NCI-H510A treated with DMSO at 0.1 percent for 48 hours (cell line): ENCODE measurements at regions not wholly inside any gene's neighbourhood (a gene's known extent, or its start where the extent isn't known, plus 50 kb on each side); places are given as distances from the start of the nearest gene placed in this dataset.
"Not testable (repeated sequence)": the region's sequence is repeated elsewhere in the genome, so short reads cannot be mapped to it uniquely, and the experiment has no call there.

Experiments
- DNase-seq: peaks from one replicate; lab custom pipeline; 2025; lab: John Stamatoyannopoulos, UW

DNA sequence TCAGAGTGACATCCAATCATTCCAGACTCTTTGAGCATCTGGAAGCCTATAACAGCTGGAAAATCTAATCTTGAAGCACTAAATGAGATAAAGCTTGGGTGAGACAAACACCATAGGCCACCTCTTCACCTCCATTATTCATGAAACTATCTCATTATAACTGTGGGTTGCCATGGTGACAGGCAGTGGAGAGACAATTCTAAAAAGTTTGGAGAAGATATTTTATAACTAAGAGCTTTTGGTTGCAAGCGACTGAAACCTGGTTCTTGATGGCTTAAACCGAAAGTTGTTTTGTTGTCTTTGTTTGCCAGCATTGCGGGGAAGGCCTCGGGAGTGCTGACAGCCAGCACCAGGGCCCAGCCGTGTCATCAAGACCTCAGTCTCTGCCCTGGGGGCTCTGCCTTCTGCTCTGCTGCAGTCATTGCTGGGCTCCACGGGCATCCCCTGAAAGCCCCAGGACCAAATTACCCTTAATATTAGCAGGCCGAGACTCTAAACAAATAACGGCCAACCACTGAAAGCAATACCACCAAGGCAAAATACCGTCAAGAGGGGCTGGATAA, 353.6 kb upstream of the SFSWAP start:
- no peak for DNase-seq

DNA sequence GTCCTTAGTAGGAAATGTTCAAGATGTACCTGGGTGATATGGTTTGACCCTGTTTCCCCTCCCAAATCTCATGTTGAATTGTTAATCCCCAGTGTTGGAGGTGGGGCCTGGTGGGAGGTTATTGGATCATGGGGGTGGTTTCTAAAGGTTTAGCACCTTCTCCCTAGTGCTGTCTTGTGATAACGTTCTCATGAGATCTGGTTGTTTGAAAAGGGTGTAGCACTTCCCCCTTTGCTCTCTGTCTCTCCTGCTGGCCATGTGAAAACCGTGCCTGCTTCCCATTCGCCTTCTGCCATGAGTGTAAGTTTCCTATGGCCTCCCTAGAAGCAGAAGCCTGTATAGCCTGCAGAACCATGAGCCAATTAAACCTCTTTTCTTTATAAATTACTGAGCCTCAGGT, 353.0 kb upstream of the SFSWAP start:
- DNase-seq, result no peak

DNA sequence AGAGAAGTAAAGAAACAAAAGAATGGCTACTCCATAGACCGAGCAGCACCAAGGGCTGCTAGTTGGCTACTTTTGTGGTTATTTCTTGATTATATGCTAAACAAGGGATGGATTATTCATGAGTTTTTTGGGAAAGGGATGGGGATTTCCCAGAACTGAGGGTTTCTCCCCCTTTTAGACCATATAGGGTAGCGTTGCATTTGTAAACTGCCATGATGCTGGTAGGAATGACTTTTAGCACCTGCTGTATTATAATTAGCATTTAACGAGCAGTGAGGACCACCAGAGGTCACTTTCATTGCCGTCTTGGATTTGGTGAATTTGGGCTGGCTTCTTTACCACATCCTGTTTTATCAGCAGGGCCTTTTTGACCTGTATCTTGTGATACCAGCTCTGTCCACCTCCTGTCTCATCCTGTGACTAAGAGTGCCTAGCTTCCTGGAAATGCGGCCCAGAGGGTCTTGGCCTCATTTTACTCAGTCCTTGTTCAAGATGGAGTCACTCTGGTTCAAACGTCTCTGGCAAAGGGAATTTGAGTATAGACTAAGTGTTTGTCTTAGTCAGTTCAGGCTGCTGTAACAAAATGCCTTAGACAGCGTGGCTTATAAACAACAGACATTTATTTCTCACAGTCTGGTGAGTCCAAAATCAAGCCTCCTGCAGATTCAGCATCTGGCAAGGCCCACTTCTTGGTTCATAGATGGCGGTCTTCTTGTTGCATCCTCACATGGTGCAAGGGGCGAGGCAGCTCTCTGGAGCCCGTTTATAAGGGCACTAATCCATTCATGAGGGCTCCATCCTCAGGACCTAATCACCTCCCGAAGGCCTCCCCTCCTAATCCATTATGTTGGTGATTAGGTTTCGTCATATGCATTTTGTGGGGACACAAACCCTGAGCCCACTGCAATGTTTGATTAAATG, 348.3 kb upstream of the SFSWAP start:
- DNase-seq, result no peak

DNA sequence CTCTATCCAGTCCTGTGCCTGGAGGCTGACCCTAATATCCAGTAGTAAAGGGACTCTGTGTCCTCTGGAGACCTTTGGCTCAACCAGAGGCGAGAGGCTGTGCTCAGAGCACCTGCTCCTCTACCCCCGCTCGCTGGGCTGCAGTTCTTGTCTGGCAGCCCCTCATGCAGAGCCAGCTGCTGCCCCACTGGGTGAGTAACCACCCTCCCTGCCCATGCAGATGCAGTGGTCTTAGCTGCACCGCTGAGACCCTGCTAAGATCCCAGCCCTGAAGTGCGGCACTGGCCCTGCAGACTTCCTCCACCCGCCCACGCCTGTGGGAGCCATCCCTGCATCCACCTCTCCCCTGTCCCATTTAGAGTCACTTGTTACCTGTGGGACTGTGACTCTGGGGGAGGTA, 347.5 kb upstream of the SFSWAP start:
- DNase-seq, result no peak

DNA sequence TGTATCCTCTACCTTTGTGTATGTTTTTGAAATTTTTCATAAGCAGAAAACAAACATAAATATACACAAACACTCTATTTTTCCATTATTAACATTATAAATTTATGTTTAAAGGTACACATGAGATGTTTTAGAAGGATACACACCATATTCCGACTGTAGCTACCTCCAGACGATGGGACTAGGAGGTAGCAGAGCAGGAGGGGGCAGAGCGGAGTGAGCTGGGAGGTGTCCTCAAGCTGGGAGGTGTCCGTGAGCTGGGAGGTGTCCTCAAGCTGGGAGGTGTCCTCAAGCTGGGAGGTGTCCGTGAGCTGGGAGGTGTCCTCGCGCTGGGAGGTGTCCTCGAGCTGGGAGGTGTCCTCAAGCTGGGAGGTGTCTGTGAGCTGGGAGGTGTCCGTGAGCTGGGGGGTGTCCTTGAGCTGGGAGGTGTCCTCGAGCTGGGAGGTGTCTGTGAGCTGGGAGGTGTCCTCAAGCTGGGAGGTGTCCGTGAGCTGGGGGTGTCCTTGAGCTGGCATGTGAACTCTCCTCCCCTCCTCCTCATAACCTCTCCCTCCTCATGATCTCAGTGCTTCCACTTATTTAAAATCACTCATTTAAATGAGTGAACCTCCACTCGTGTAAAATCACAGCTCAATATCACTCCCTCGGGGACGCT, 346.9 kb upstream of the SFSWAP start:
- no peak for DNase-seq

DNA sequence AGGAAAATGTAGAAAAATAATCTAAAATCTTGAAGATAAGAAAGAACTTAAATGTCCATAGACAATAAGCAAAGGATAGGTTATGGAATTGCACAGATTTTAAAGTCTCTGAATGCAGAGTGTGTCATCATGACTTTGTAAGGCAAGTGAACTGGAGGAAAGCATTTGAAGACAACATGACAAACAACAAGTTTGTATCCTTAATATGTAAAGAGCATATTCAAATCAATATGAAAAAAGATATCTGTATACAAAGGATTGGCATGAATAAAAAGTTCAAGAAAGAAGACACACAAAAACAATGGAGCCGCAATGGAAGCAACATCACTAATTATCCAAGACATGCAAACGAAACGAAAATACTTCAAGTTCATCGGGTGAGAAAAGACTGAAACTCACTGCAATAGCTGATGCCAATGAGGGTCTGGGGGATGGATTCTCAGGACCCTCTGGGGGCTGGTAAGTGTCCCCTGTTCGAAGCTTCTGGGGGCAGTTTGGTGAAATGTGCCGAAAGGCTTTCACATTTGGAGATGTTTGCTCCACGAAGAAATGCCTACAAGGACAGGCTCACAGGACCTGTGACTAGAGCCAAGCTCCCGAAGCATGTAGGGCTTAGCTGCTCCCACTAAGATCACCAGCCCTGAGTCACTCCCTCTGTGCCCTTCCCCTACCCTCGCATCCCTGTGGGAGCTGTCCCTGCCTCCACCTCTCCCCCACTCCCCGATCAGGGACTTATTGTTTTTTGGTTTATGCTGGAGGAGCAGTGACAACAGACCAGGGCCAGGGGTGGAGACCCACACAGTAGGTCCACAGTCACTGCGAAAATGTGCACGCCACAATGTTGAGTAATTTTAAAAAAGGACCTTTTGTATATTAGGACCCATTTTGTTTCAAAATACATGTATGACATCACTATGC, 345.7 kb upstream of the SFSWAP start:
- no peak for DNase-seq

DNA sequence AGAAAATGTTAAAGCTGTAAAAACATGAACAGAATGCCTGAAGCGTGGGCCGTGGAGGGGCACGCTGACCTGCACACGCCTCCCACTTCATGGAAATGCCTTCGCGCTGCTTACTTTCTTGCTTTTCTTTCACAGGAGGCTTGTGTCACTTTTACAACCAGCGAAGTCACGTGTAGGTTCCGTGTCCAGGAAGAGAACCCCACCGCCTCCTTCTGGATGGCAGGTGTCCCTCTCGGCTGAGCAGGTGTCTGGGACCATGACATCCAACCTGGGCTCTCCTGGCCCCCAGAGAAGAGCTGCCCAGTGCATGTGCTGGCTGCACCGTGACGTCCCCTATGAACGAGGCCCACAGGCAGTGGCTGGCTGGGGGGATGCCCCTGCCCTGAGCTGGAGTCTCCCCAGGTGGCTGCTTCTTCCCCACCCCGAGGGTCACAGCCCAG, 345.0 kb upstream of the SFSWAP start:
- DNase-seq, result no peak

DNA sequence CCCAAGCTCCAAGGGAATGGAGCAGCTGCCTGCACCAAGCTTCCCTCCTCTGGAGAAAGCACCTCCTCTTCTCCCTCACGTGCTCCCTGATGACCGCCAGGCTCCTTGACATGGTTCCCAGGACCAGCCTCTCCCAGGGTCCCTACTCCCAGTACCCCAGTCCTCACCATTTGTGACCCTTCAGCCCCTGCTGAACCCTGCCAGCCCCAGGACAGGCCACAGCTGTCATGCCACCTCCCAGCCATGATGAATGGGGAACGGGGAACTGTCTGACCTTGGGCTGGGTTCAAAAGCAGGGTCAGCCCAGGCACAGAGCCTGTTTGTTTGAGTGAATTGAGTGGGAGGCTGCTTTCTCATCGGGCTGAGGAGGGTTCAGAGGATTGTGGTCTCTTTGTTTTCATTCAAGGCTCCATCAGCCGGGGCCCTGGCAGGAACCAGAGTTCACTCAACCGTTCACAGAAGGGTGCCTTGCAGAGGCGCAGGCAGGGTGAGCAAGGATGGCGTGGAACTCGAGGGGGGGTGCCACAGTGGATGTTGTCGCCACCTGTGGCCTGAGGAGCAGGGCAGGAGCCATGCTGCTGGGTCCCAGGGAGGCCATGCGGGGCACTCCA, 344.5 kb upstream of the SFSWAP start:
- DNase-seq, result no peak

DNA sequence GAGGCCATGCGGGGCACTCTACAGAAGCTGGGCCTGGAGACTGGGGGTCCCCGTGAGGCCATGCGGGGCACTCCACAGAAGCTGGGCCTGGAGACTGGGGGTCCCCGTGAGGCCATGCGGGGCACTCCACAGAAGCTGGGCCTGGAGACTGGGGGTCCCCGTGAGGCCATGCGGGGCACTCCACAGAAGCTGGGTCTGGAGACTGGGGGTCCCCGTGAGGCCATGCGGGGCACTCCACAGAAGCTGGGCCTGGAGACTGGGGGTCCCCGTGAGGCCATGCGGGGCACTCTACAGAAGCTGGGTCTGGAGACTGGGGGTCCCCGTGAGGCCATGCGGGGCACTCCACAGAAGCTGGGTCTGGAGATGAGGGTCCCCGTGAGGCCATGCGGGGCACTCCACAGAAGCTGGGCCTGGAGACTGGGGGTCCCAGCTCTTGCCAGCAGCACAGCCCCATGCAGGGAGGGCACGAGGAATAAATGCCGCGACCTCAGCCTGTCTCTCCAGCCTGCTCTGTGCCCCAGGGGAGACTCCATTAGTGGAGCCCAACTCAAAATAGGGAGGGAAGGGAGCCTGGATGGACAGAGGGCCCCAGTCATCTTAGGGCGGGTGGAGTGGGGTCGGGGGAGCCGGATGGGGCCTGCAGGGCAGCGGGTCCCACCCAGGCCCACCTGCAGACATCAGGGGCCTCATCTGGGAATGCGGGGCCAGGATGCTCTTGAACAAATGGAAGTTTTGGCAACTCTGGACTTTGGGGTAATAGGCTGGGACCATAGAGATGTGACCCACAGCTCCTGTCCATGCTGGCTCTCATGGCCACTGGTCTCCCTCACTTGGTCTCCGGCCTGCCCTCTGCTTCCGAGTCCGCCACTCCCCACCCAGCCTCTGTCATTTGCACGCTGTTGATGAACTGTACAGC, 343.6 kb upstream of the SFSWAP start:
- not testable (repeated sequence) for DNase-seq

DNA sequence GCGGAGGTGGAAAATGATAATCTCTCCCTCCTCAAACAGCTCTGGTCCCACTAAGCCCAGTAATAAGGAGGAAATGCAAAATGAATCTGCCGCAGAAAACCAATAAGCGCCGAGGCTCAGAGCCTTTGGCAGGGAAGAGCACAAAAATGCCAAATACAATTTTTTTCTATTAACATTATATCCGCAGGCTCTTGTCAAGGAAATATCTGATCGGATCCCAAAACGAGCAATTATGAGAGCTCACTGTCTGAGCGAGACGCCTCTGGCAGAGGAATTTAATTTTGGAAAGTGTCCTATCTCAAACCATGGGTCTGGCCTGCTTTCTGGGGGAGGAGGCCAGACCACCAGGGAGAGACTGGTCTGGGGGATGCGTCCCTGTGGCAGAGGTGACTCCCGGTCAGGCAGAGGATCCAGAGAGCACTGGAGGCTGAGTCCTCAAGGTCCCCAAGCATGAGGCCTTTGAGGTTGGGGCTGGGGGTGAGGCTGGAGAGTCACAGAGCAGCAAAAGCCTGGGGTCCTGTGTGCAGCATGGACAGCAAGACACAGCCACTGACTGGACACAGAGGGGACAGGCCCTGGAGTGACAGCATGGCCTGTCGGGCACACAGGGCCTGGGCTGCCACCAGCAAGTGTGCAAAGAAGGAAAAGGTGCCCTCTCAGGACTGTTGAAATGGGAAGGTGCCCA, 342.8 kb upstream of the SFSWAP start:
- no peak for DNase-seq

DNA sequence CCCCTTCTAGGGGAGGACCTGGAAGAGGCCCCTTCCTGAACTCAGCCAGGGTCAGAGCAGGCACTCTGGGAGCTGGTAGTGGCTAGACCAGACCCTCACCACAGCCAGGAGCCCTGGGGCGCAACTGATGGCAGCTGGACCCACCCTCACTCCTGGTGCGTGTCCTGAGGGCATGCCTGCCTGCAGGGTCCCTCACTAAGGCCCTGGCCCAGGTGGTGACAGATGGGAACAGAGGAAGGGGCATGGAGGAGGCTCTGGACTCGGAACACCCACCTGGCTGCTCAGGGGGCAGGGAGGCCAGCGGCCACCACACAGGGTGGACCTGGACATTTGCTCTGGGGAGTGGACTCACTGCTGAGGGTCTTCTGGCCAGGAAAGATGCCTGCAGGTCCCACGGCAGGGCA, 342.2 kb upstream of the SFSWAP start:
- DNase-seq, result no peak

DNA sequence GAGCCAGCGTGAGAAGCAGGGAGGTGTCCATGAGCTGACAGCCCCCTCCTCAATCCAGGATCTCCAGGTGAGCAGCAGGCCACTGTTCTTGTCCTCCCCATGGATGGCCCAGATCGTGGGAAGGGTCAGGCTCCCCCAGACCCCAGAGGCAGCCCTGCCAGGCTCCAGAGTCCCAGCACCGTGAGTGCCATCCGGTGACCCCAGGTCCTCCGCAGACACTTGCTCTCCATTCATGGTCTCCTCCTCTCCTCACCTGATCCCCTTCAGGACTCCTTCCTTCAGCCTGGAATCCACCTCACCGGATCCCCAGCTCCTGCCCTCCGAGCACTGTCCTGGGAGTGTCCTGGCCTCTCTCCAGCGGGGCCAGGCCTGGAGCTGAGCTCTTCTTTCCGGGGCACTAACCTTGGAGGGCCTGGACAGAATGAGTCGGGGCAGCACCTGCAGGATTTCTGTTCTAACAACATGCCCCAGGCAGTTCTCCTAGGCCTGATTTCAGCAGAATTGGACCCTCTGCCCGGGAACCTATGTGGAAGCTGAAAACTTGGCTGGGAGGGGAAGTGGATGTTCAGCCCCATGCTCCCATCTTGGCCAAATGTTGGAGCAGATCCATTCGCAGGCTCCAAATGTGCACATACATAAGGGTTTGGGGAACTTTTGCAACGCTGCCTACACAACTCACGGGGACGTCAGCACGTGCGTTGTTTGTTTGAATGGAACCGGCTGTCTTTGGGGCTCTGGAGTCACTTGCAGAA, 341.6 kb upstream of the SFSWAP start:
- no peak for DNase-seq

DNA sequence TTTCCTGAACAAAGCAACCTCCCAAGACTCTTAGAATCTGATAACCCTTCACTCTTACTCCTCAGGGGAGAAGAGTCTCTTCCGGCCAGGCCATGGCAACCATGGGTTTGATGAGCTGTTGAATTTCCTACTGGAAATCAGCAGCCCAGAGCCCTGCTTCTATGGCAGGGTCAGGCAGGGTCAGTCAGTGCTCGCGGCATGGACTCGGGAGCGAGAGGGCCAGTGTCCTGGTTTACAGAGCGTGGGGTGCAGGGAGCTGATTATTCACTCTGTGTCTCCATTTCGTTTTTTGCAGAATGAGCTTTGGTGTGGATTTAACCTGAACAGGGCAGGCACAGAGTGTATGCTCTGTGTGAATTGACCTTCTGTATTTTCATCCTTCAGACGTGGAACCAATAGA, 340.6 kb upstream of the SFSWAP start:
- DNase-seq, result no peak

DNA sequence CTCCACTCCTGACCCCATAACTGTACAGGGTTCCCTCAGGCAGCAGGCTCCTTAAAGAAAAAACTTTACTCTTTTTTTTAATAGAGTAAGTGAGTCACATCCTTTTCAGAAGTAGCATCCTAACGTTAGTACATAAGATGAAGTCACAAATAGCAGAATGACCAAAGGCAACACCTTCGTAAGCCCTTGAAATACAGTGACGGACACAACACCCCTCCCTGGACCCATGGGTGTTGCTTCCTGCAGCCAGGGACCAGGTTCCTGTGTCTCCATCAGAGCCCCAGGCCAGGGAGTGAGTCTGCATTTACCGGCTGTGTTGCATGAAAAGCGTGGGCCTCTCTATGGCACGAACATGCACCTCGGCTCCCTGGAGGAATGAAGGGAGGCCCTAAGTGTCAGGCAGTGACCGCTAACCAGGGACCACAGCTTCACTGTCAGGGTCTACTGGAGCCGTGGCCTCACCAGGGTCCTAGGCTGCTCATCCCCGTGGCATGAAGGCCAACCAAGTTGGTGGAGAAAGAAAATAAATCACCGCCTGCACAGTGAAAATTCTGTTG, 340.0 kb upstream of the SFSWAP start:
- DNase-seq, result no peak

DNA sequence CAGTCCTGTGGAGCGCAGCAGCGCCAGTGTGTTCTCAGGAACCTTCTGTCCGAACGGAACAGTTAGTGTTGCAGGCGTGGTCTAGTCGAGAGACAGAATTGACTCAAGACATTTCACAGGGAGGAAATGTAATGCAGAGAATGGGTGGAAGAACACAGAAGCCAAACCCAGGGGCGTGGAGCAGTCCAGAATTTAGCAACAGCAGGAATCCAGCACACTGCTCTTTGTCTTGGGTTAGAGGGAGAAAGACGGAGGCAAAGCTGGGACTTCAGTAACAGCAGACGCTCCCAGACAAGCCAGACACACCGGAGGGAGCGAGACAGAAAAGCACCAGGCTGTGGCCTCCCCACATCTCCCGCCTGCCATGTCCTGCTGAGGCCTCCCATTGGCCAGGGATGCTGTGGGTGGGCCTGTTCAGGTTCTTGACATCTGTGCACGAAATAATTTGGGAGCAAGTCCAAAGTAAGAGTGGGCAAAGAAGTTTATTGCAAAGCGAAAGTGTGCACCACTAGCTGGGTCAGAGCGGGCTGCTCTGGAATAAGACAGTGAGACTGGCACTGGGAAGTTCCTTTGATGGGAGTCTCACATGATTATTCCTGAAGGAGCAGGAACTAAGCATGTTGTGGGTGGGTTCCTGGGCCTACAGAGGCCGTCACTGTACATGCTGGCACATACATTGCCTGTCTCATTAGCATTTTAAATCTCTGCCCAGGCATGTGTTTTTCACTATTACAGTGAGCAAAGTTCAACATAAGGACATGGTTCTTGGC, 339.3 kb upstream of the SFSWAP start:
- DNase-seq, result no peak

DNA sequence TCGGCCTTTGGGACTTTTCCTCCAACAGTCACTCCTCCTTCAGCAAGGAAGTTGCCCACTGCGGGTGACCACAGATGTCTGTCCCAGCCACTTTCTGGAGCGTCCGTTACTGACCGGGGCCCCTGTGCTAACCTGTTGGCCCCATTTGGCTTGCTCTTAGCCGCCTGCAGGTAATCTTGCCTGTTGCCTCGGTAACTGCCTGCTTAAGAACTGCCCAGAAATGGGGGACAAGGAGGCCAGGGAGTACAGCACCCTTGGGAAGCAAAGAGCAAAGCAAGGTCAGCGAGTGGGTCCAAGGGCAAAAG, 338.8 kb upstream of the SFSWAP start:
- no peak for DNase-seq

DNA sequence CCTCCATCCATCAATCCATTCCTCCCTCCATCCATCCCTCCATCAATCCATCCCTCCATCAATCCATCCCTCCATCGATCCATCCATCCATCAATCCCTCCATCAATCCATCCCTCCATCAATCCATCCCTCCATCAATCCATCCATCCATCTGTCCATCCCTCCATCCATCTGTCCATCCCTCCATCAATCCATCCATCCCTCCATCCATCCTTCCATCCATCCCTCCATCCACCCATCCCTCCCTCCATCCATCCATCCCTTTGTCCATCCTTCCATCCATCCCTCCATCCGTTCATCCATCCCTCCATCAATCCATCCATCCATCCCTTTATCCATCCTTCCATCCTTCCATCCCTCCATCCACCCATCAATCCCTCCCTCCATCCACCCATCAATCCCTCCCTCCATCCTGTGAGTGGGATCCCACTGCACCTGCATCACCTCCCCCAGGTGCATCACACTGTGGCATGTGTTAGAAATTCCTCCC, 338.1 kb upstream of the SFSWAP start:
- DNase-seq, result no peak
